ENCODE measurements at regions not wholly inside any gene's neighbourhood (a gene's known extent, or its start where the extent isn't known, plus 50 kb on each side); places are given as distances from the start of the nearest gene placed in this dataset.

DNA sequence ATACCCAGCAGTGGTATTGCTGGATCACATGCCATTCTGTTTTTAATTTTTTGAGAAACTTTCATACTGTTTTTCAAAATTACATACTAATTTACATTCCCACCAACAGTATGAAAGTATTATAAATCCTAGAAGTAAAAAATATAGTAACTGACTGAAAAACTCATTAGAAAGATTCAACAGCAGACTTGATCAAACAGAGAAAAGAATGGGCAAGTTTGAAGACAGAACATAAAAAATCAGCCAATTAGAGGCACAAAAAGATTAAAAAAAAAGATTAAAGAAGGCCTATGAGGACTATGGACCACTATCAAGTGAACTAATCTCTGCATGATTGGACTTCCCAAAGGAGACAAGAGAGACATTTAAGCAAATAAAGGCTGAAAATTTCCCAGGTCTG, 144.0 kb upstream of the GRIK2 start:
- Histone ChIP-seq H3K27ac (ENCODE audit: low read depth) (no peak overlapping the region), H3K4me1 (ENCODE audit: insufficient read depth) (no peaks in the 10 kb centered on the region), H2AFZ (no peak overlapping the region), H3F3A (replicated peaks; ENCODE audit: low read depth) (no peaks in the 10 kb centered on the region), H4K20me1 (replicated peaks; ENCODE audit: insufficient read depth) (no peaks in the 10 kb centered on the region), H3K79me2 (replicated peaks; ENCODE audit: insufficient read depth) (no peaks in the 10 kb centered on the region), H3K9me2 (ENCODE audit: insufficient read depth) (no peaks in the 10 kb centered on the region), H3K27me3 (ENCODE audit: insufficient read depth) (no peaks in the 10 kb centered on the region), H3K36me3 (ENCODE audit: insufficient read depth) (no peaks in the 10 kb centered on the region), H3K4me2 (no peak overlapping the region), H3K4me3 (no peak overlapping the region)
- Mint-ChIP-seq H3K4me1 (no peaks in the 10 kb centered on the region), H3K27ac (no peak overlapping the region), H3K4me3 (no peak overlapping the region), H3K36me3 (ENCODE audit: low read depth) (peaks cover 9% of the 10 kb centered on the region; the same call in 2 of the 3 replicates), H3K27me3 (ENCODE audit: insufficient read depth, low read depth, poor library complexity) (no peaks in the 10 kb centered on the region), H3K9me3 (peaks cover 21% of the 10 kb centered on the region)
- DNase-seq (ENCODE audit: low spot score) (no peak), ATAC-seq (no peak)
- TF ChIP-seq, protein P1, sequence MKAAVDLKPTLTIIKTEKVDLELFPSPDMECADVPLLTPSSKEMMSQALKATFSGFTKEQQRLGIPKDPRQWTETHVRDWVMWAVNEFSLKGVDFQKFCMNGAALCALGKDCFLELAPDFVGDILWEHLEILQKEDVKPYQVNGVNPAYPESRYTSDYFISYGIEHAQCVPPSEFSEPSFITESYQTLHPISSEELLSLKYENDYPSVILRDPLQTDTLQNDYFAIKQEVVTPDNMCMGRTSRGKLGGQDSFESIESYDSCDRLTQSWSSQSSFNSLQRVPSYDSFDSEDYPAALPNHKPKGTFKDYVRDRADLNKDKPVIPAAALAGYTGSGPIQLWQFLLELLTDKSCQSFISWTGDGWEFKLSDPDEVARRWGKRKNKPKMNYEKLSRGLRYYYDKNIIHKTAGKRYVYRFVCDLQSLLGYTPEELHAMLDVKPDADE (IDR thresholded peaks at IDR 0.05), result no peak
- TF ChIP-seq ZNF114 (CRISPR knock-in tag; IDR thresholded peaks at IDR 0.05) (no peak), EZH2phosphoT487 (IDR thresholded peaks at IDR 0.05; ENCODE audit: unreplicated experiment) (no peak), EZH2 (IDR thresholded peaks at IDR 0.05; ENCODE audit: low read depth, unreplicated experiment) (no peak), CREB1 (CRISPR knock-in tag; IDR thresholded peaks at IDR 0.05; ENCODE audit: low read depth) (no peak), POLR2AphosphoS5 (IDR thresholded peaks at IDR 0.05; ENCODE audit: low read depth) (no peak), JUNB (IDR thresholded peaks at IDR 0.05; ENCODE audit: unreplicated experiment) (no peak)
- TF ChIP-seq, protein P2, sequence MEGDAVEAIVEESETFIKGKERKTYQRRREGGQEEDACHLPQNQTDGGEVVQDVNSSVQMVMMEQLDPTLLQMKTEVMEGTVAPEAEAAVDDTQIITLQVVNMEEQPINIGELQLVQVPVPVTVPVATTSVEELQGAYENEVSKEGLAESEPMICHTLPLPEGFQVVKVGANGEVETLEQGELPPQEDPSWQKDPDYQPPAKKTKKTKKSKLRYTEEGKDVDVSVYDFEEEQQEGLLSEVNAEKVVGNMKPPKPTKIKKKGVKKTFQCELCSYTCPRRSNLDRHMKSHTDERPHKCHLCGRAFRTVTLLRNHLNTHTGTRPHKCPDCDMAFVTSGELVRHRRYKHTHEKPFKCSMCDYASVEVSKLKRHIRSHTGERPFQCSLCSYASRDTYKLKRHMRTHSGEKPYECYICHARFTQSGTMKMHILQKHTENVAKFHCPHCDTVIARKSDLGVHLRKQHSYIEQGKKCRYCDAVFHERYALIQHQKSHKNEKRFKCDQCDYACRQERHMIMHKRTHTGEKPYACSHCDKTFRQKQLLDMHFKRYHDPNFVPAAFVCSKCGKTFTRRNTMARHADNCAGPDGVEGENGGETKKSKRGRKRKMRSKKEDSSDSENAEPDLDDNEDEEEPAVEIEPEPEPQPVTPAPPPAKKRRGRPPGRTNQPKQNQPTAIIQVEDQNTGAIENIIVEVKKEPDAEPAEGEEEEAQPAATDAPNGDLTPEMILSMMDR (conservative IDR thresholded peaks at IDR 0.05; ENCODE audit: low read depth in 2 of 2), result no peak
- TF ChIP-seq, protein P3, sequence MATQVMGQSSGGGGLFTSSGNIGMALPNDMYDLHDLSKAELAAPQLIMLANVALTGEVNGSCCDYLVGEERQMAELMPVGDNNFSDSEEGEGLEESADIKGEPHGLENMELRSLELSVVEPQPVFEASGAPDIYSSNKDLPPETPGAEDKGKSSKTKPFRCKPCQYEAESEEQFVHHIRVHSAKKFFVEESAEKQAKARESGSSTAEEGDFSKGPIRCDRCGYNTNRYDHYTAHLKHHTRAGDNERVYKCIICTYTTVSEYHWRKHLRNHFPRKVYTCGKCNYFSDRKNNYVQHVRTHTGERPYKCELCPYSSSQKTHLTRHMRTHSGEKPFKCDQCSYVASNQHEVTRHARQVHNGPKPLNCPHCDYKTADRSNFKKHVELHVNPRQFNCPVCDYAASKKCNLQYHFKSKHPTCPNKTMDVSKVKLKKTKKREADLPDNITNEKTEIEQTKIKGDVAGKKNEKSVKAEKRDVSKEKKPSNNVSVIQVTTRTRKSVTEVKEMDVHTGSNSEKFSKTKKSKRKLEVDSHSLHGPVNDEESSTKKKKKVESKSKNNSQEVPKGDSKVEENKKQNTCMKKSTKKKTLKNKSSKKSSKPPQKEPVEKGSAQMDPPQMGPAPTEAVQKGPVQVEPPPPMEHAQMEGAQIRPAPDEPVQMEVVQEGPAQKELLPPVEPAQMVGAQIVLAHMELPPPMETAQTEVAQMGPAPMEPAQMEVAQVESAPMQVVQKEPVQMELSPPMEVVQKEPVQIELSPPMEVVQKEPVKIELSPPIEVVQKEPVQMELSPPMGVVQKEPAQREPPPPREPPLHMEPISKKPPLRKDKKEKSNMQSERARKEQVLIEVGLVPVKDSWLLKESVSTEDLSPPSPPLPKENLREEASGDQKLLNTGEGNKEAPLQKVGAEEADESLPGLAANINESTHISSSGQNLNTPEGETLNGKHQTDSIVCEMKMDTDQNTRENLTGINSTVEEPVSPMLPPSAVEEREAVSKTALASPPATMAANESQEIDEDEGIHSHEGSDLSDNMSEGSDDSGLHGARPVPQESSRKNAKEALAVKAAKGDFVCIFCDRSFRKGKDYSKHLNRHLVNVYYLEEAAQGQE (IDR thresholded peaks at IDR 0.05; ENCODE audit: unreplicated experiment), result no peak

DNA sequence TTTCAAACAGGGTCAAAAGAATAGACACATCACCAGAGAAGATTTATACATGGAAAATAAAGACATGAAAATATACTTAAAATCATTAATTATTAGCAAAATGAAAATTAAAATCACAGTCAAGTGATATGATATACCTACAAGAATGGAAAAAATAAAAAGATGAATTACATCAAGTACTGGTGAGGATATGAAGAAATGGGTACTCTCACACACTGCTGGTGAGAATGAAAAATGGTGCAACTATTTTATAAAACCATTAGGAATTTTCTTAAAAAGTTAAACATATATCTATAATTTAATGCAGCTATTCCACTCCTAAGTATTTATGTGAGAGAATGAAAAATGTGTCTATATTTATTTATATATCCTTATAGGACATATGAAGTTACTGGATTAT, 136.3 kb upstream of the GRIK2 start:
- H3K36me3 Mint-ChIP-seq (ENCODE audit: low read depth), result no peaks in the 10 kb centered on the region; the same call in 2 of the 3 replicates
- DNase-seq (ENCODE audit: low spot score) (no peak), ATAC-seq (no peak)
- Histone ChIP-seq H3K9me2 (ENCODE audit: insufficient read depth) (no peaks in the 10 kb centered on the region), H3K27me3 (ENCODE audit: insufficient read depth) (no peaks in the 10 kb centered on the region), H3K27ac (ENCODE audit: low read depth) (no peak overlapping the region), H3K4me2 (no peak overlapping the region), H2AFZ (no peak overlapping the region), H3K79me2 (replicated peaks; ENCODE audit: insufficient read depth) (no peaks in the 10 kb centered on the region), H3F3A (replicated peaks; ENCODE audit: low read depth) (no peaks in the 10 kb centered on the region), H3K4me1 (ENCODE audit: insufficient read depth) (no peaks in the 10 kb centered on the region), H3K4me3 (no peak overlapping the region), H3K36me3 (ENCODE audit: insufficient read depth) (no peaks in the 10 kb centered on the region), H4K20me1 (replicated peaks; ENCODE audit: insufficient read depth) (no peaks in the 10 kb centered on the region)
- peaks cover 18% of the 10 kb centered on the region for H3K9me3 Mint-ChIP-seq
- no peaks in the 10 kb centered on the region for H3K4me1 Mint-ChIP-seq
- H3K27ac Mint-ChIP-seq, result no peak overlapping the region
- H3K4me3 Mint-ChIP-seq, result no peak overlapping the region
- H3K27me3 Mint-ChIP-seq (ENCODE audit: insufficient read depth, low read depth, poor library complexity), result no peaks in the 10 kb centered on the region
- no peak for TF ChIP-seq POLR2AphosphoS5 (IDR thresholded peaks at IDR 0.05; ENCODE audit: low read depth)
- TF ChIP-seq, protein P4, sequence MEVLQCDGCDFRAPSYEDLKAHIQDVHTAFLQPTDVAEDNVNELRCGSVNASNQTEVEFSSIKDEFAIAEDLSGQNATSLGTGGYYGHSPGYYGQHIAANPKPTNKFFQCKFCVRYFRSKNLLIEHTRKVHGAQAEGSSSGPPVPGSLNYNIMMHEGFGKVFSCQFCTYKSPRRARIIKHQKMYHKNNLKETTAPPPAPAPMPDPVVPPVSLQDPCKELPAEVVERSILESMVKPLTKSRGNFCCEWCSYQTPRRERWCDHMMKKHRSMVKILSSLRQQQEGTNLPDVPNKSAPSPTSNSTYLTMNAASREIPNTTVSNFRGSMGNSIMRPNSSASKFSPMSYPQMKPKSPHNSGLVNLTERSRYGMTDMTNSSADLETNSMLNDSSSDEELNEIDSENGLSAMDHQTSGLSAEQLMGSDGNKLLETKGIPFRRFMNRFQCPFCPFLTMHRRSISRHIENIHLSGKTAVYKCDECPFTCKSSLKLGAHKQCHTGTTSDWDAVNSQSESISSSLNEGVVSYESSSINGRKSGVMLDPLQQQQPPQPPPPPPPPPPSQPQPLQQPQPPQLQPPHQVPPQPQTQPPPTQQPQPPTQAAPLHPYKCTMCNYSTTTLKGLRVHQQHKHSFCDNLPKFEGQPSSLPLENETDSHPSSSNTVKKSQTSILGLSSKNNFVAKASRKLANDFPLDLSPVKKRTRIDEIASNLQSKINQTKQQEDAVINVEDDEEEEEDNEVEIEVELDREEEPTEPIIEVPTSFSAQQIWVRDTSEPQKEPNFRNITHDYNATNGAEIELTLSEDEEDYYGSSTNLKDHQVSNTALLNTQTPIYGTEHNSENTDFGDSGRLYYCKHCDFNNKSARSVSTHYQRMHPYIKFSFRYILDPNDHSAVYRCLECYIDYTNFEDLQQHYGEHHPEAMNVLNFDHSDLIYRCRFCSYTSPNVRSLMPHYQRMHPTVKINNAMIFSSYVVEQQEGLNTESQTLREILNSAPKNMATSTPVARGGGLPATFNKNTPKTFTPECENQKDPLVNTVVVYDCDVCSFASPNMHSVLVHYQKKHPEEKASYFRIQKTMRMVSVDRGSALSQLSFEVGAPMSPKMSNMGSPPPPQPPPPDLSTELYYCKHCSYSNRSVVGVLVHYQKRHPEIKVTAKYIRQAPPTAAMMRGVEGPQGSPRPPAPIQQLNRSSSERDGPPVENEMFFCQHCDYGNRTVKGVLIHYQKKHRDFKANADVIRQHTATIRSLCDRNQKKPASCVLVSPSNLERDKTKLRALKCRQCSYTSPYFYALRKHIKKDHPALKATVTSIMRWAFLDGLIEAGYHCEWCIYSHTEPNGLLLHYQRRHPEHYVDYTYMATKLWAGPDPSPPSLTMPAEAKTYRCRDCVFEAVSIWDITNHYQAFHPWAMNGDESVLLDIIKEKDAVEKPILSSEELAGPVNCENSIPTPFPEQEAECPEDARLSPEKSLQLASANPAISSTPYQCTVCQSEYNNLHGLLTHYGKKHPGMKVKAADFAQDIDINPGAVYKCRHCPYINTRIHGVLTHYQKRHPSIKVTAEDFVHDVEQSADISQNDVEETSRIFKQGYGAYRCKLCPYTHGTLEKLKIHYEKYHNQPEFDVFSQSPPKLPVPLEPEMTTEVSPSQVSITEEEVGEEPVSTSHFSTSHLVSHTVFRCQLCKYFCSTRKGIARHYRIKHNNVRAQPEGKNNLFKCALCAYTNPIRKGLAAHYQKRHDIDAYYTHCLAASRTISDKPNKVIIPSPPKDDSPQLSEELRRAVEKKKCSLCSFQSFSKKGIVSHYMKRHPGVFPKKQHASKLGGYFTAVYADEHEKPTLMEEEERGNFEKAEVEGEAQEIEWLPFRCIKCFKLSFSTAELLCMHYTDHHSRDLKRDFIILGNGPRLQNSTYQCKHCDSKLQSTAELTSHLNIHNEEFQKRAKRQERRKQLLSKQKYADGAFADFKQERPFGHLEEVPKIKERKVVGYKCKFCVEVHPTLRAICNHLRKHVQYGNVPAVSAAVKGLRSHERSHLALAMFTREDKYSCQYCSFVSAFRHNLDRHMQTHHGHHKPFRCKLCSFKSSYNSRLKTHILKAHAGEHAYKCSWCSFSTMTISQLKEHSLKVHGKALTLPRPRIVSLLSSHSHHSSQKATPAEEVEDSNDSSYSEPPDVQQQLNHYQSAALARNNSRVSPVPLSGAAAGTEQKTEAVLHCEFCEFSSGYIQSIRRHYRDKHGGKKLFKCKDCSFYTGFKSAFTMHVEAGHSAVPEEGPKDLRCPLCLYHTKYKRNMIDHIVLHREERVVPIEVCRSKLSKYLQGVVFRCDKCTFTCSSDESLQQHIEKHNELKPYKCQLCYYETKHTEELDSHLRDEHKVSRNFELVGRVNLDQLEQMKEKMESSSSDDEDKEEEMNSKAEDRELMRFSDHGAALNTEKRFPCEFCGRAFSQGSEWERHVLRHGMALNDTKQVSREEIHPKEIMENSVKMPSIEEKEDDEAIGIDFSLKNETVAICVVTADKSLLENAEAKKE (CRISPR knock-in tag; IDR thresholded peaks at IDR 0.05), result no peak
